Tibial nerve (tissue), 4 donors: ENCODE measurements at regions not wholly inside any gene's neighbourhood (a gene's known extent, or its start where the extent isn't known, plus 50 kb on each side); places are given as distances from the start of the nearest gene placed in this dataset.
"Not testable (repeated sequence)": the region's sequence is repeated elsewhere in the genome, so short reads cannot be mapped to it uniquely, and the experiment has no call there.

Experiments used
- DNase-seq, 2 donors: peaks; one replicate each; pipeline ENCODE4 v3.0.0-alpha.2; 2019; ENCODE audit warnings: low spot score in 2 of 2
- H3K27ac ChIP-seq, 4 donors: fragments of 200-600 bp; sonication (generic) in 3 of 4; one replicate each; pipeline ENCODE4 v1.5.1; 2017 to 2019; ENCODE audit warnings: mild to moderate bottlenecking in 1 of 4
- H3K27me3 ChIP-seq, 2 donors: fragments of 200-600 bp; sonication (generic) in 1 of 2; one replicate each; pipeline versions ENCODE4 v1.5.1 to v1.6.0; 2017 to 2019
- H3K36me3 ChIP-seq, 3 donors: fragments of 200-600 bp; sonication (generic); one replicate each; pipeline ENCODE4 v1.5.1; 2018 to 2019
- H3K4me1 ChIP-seq, 4 donors: fragments of 200-600 bp; sonication (generic) in 3 of 4; one replicate each; pipeline ENCODE4 v1.5.1; 2017 to 2019
- H3K4me3 ChIP-seq, 4 donors: fragments of 200-600 bp; sonication (generic) in 3 of 4; one replicate each; pipeline ENCODE4 v1.5.1; 2017 to 2019; ENCODE audit warnings: mild to moderate bottlenecking in 1 of 4, moderate library complexity in 1 of 4
- H3K9me3 ChIP-seq, 4 donors: fragments of 200-600 bp; sonication (generic) in 3 of 4; one replicate each; pipeline ENCODE4 v1.5.1; 2017 to 2019
- CTCF ChIP-seq, 5 experiments: fragments of 200-600 bp in 3 of 5; fragments of 450-650 bp in 2 of 5; sonication (generic) in 3 of 5; IDR thresholded peaks; one replicate each; pipeline ENCODE4 v1.5.1; 2016 to 2019; ENCODE audit warnings: antibody characterized with exemption in 5 of 5, mild to moderate bottlenecking in 3 of 5, moderate library complexity in 2 of 5
- EP300 ChIP-seq, 2 donors: sonication (generic); formaldehyde crosslinking; IDR thresholded peaks; one replicate each; pipeline ENCODE4 v1.6.1; 2017; ENCODE audit warnings: antibody characterized with exemption in 2 of 2, mild to moderate bottlenecking in 1 of 2
- POLR2A ChIP-seq, 2 donors: fragments of 450-650 bp; IDR thresholded peaks; one replicate each; pipeline ENCODE4 v1.6.1; 2017; ENCODE audit warnings: antibody characterized with exemption in 2 of 2, mild to moderate bottlenecking in 2 of 2, moderate library complexity in 2 of 2
- WGBS, 2 donors: methylation state at CpG; one replicate each; pipeline ENCODE4 v1.1.5; 2018; 5-methylcytosine and 5-hydroxymethylcytosine counted together

GRCh38 chr17:49898366-49899190 is 50.7 kb upstream of the TAC4 start:
- DNase-seq: no peak
- Histone ChIP-seq H3K4me3 (no peak overlapping the region), H3K4me1 (peaks cover 0 to 4% (median 0%) of the 10 kb centered on the region in 4 donors), H3K27me3 (peaks cover 0 to 69% of the 10 kb centered on the region in 2 donors), H3K36me3 (no peaks in the 10 kb centered on the region), H3K27ac (no peak overlapping the region), H3K9me3 (no peaks in the 10 kb centered on the region)
- WGBS, 2 donors: 66 to 78% methylated on average over 9 of the region's 9 CpGs
- TF ChIP-seq EP300 (IDR thresholded peaks at IDR 0.05): no peak
- TF ChIP-seq POLR2A (IDR thresholded peaks at IDR 0.05): no peak
- TF ChIP-seq CTCF (IDR thresholded peaks at IDR 0.05): no peak

- Histone ChIP-seq H3K27me3 (peaks cover 0 to 69% of the 10 kb centered on the region in 2 donors), H3K4me3 (no peak overlapping the region), H3K4me1 (peaks cover 0 to 4% (median 0%) of the 10 kb centered on the region in 4 donors), H3K9me3 (no peaks in the 10 kb centered on the region), H3K36me3 (no peaks in the 10 kb centered on the region), H3K27ac (no peak overlapping the region)
- TF ChIP-seq CTCF (IDR thresholded peaks at IDR 0.05): no peak
- no peak for TF ChIP-seq POLR2A (IDR thresholded peaks at IDR 0.05)
- no peak for TF ChIP-seq EP300 (IDR thresholded peaks at IDR 0.05)
- DNase-seq: no peak
- 42 to 75% methylated on average over 2 of the region's 2 CpGs for WGBS, 2 donors
Measured at GRCh38 chr17:49899191-49899485, 51.3 kb upstream of the TAC4 start.

- Histone ChIP-seq H3K27me3 (peaks cover 0 to 69% of the 10 kb centered on the region in 2 donors), H3K4me1 (peaks cover 0 to 4% (median 0%) of the 10 kb centered on the region in 4 donors), H3K27ac (no peak overlapping the region), H3K4me3 (no peak overlapping the region), H3K9me3 (no peaks in the 10 kb centered on the region), H3K36me3 (no peaks in the 10 kb centered on the region)
- no peak for DNase-seq
- 58 to 73% methylated on average over 1 of the region's 1 CpG for WGBS, 2 donors
- no peak for TF ChIP-seq EP300 (IDR thresholded peaks at IDR 0.05)
- no peak for TF ChIP-seq POLR2A (IDR thresholded peaks at IDR 0.05)
- TF ChIP-seq CTCF (IDR thresholded peaks at IDR 0.05): no peak
Measured at GRCh38 chr17:49899588-49899987, 51.7 kb upstream of the TAC4 start.

GRCh38 chr17:49900801-49901200 is 52.9 kb upstream of the TAC4 start:
- H3K9me3 ChIP-seq, H3K27ac ChIP-seq, DNase-seq, H3K4me3 ChIP-seq, H3K4me1 ChIP-seq, H3K36me3 ChIP-seq: not testable (repeated sequence)
- 75 to 93% methylated on average over 5 of the region's 5 CpGs for WGBS, 2 donors
- peaks cover 0 to 73% of the 10 kb centered on the region in 2 donors for H3K27me3 ChIP-seq

GRCh38 chr17:49901460-49902331 is 53.8 kb upstream of the TAC4 start:
- no peak for TF ChIP-seq EP300 (IDR thresholded peaks at IDR 0.05)
- no peak for TF ChIP-seq CTCF (IDR thresholded peaks at IDR 0.05)
- no peak for TF ChIP-seq POLR2A (IDR thresholded peaks at IDR 0.05)
- no peak overlapping the region for H3K27ac ChIP-seq
- peaks cover 0 to 4% (median 0%) of the 10 kb centered on the region in 4 donors for H3K4me1 ChIP-seq
- DNase-seq: no peak
- H3K36me3 ChIP-seq: no peaks in the 10 kb centered on the region
- H3K4me3 ChIP-seq: no peak overlapping the region
- 10% methylated on average over 23 to 43 of the region's 47 CpGs for WGBS, 2 donors
- peaks cover 0 to 72% of the 10 kb centered on the region in 2 donors for H3K27me3 ChIP-seq
- H3K9me3 ChIP-seq: no peaks in the 10 kb centered on the region
